A549 (cell line): ENCODE measurements at regions not wholly inside any gene's neighbourhood (a gene's known extent, or its start where the extent isn't known, plus 50 kb on each side); places are given as distances from the start of the nearest gene placed in this dataset.

Source experiments
- ATAC-seq, 2 experiments: fragments of 200-7000 bp in 1 of 2; fragments of >200 bp in 1 of 2; cut with Nextera tagmentation in 1 of 2; cut with Tn5 transposase in 1 of 2; 3 replicates each; pipeline versions ENCODE4 v1.8.0 to v1.9.1; 2018 to 2020; ENCODE audit warnings: mild to moderate bottlenecking in 1 of 2, moderate library complexity in 1 of 2
- CTCF ChIA-PET: fragments of 300-600 bp; sonication (Branson Sonifier 250); formaldehyde crosslinking; extraction: SDS; loops from one replicate; lab custom pipeline; 2021; ENCODE audit warnings: antibody characterized with exemption, inconsistent platforms; lab: Yijun Ruan, JAX
- POLR2A ChIA-PET: fragments of 350-600 bp; formaldehyde crosslinking; extraction: SDS; loops from one replicate; lab custom pipeline; 2021; ENCODE audit warnings: antibody characterized with exemption, inconsistent platforms; lab: Yijun Ruan, JAX
- DNase-seq, 2 experiments: peaks; one replicate each; pipeline versions ENCODE4 v3.0.0 to v3.0.0-alpha.2; 2011 to 2016; ENCODE audit warnings: low read depth in 1 of 2, low spot score in 1 of 2
- FAIRE-seq: peaks from 2 replicates; lab custom pipeline; 2011; peaks lifted over from hg19 to GRCh38; lab: Jason Lieb, UNC
- H3K27ac ChIP-seq, 2 experiments: fragments of >200 bp; sonication (Bioruptor Twin); formaldehyde crosslinking; 3 replicates each; pipeline ENCODE4 v1.5.1; 2016 to 2017
- H3K4me1 ChIP-seq: fragments of >200 bp; sonication (Bioruptor Twin); formaldehyde crosslinking; 3 replicates; pipeline ENCODE4 v1.6.1; 2016
- H3K4me2 ChIP-seq: fragments of >200 bp; sonication (Bioruptor Twin); formaldehyde crosslinking; 3 replicates; pipeline ENCODE4 v1.6.1; 2016
- H3K4me3 ChIP-seq: fragments of >200 bp; sonication (Bioruptor Twin); formaldehyde crosslinking; 3 replicates; pipeline ENCODE4 v1.5.1; 2016
- H3K9me3 ChIP-seq: fragments of >200 bp; sonication (Bioruptor Twin); formaldehyde crosslinking; 3 replicates; pipeline ENCODE4 v1.6.1; 2016
- CBX2 ChIP-seq: fragments of 200-600 bp; sonication (generic); IDR thresholded peaks from 2 replicates; pipeline ENCODE4 v1.6.1; 2016; ENCODE audit warnings: low read depth, mild to moderate bottlenecking, borderline replicate concordance
- CHD2 ChIP-seq: fragments of 150-350 bp; IDR thresholded peaks from 2 replicates; pipeline ENCODE4 v1.6.1; 2014; ENCODE audit warnings: low read length; ENCODE audit not compliant: partially characterized antibody
- EP300 ChIP-seq, 2 experiments: fragments of >200 bp; sonication (Bioruptor Twin); formaldehyde crosslinking; IDR thresholded peaks; 2 replicates in 1 of 2; 3 replicates in 1 of 2; pipeline ENCODE4 v1.6.1; 2016 to 2017
- ESRRA ChIP-seq: fragments of 150-350 bp; IDR thresholded peaks from 2 replicates; pipeline ENCODE4 v1.6.1; 2014; ENCODE audit warnings: mild to moderate bottlenecking, low read length, borderline replicate concordance
- FOXS1 ChIP-seq: fragments of 250-450 bp; sonication (Bioruptor Pico); IDR thresholded peaks from 2 replicates; pipeline ENCODE4 v1.5.0; 2020; ENCODE audit warnings: mild to moderate bottlenecking, moderate library complexity
- HDAC2 ChIP-seq: fragments of 200-600 bp; sonication (generic); IDR thresholded peaks from 2 replicates; pipeline ENCODE4 v1.6.1; 2016
- HES2 ChIP-seq: fragments of >200 bp; sonication (Bioruptor Twin); formaldehyde crosslinking; IDR thresholded peaks from 2 replicates; pipeline ENCODE4 v1.6.1; 2016
- HOXB13 ChIP-seq: fragments of 250-450 bp; sonication (Bioruptor Pico); IDR thresholded peaks from 2 replicates; pipeline ENCODE4 v1.5.0; 2020; ENCODE audit warnings: low read depth, mild to moderate bottlenecking, moderate library complexity
- JUNB ChIP-seq: fragments of >200 bp; sonication (Bioruptor Twin); formaldehyde crosslinking; IDR thresholded peaks from 2 replicates; pipeline ENCODE4 v1.6.1; 2016
- KDM1A ChIP-seq: fragments of 200-600 bp; sonication (generic); IDR thresholded peaks from 2 replicates; pipeline ENCODE4 v1.6.1; 2016; ENCODE audit warnings: low read depth, mild to moderate bottlenecking
- MAZ ChIP-seq: fragments of 150-350 bp; IDR thresholded peaks from 2 replicates; pipeline ENCODE4 v1.6.1; 2014; ENCODE audit warnings: antibody characterized with exemption, low read depth, low read length, borderline replicate concordance
- MYC ChIP-seq: IDR thresholded peaks from 2 replicates; pipeline ENCODE4 v1.6.1; 2012; ENCODE audit warnings: mild to moderate bottlenecking, inconsistent platforms, low read length, improper control_type of control experiment, borderline replicate concordance
- POLR2A ChIP-seq: IDR thresholded peaks from 2 replicates; pipeline ENCODE4 v1.6.1; 2012; ENCODE audit warnings: mild to moderate bottlenecking, low read length
- RAD21 ChIP-seq, 2 experiments: fragments of >200 bp in 1 of 2; sonication (Bioruptor Twin) in 1 of 2; formaldehyde crosslinking in 1 of 2; IDR thresholded peaks in 1 of 2; conservative IDR thresholded peaks in 1 of 2; 2 replicates in 1 of 2; 3 replicates in 1 of 2; pipeline ENCODE4 v1.6.1; 2012 to 2018; ENCODE audit warnings: inconsistent platforms in 1 of 2
- REST ChIP-seq: fragments of 200-600 bp; sonication (generic); IDR thresholded peaks from 2 replicates; pipeline ENCODE4 v1.6.1; 2016; ENCODE audit warnings: antibody characterized with exemption, mild to moderate bottlenecking, moderate library complexity
- SMC3 ChIP-seq: fragments of >200 bp; sonication (Bioruptor Twin); formaldehyde crosslinking; IDR thresholded peaks from 3 replicates; pipeline ENCODE4 v1.6.1; 2018; ENCODE audit warnings: inconsistent platforms
- USF2 ChIP-seq: fragments of 450-650 bp; IDR thresholded peaks from 2 replicates; pipeline ENCODE4 v1.6.1; 2014; ENCODE audit warnings: antibody characterized with exemption
- ZSCAN20 ChIP-seq: fragments of 250-450 bp; sonication (Bioruptor Pico); IDR thresholded peaks from 2 replicates; pipeline ENCODE4 v1.8.0; 2022; ENCODE audit warnings: mild to moderate bottlenecking, moderate library complexity
- WGBS: methylation state at CpG from one replicate; pipeline ENCODE4 v1.1.6; 2017; ENCODE audit errors: missing lambda C conversion rate; 5-methylcytosine and 5-hydroxymethylcytosine counted together

GRCh38 chr7:93048136-93048930 lies 69.4 kb downstream of the SAMD9 start:
- no peak for TF ChIP-seq SMC3
- no peak for TF ChIP-seq HDAC2
- TF ChIP-seq HES2, result no peak
- no peak for TF ChIP-seq HOXB13
- no peak for TF ChIP-seq CBX2
- TF ChIP-seq RAD21 (conservative IDR thresholded peaks at IDR 0.05 in 1 of 2, IDR thresholded peaks at IDR 0.05 in 1 of 2), result no peak
- no peak for TF ChIP-seq REST
- no peak for TF ChIP-seq FOXS1
- no peak for TF ChIP-seq KDM1A
- no peak for TF ChIP-seq EP300 (IDR thresholded peaks at IDR 0.05)
- TF ChIP-seq POLR2A, result no peak
- no peak for TF ChIP-seq MYC
- TF ChIP-seq, all 56 proteins: peak for 0
- Histone ChIP-seq H3K4me3 (no peak overlapping the region), H3K27ac (no peak overlapping the region), H3K9me3 (no peaks in the 10 kb centered on the region), H3K4me2 (no peak overlapping the region), H3K4me1 (no peaks in the 10 kb centered on the region)
- 21% methylated on average over 3 of the region's 3 CpGs for WGBS
- no peak for ATAC-seq
- no peak for DNase-seq
- ChIA-PET POLR2A (no interaction called here), CTCF (interaction anchor here (0.7 to 1.0 kb wide), 3 partner anchors 8 to 184 kb away, joined by 3 read pairs; partner anchors contain the start of gene VPS50)
- no peak for FAIRE-seq

- Histone ChIP-seq H3K9me3 (no peaks in the 10 kb centered on the region), H3K4me2 (no peak overlapping the region), H3K4me3 (no peak overlapping the region), H3K27ac (no peak overlapping the region), H3K4me1 (no peaks in the 10 kb centered on the region)
- no peak for FAIRE-seq
- no peak for ATAC-seq
- 62% methylated on average over 1 of the region's 1 CpG for WGBS
- no peak for DNase-seq
- POLR2A ChIA-PET, result no interaction called here
- no peak for TF ChIP-seq EP300 (IDR thresholded peaks at IDR 0.05)
- TF ChIP-seq ZSCAN20 (CRISPR knock-in tag), result no peak
- no peak for TF ChIP-seq HDAC2
- no peak for TF ChIP-seq JUNB
- no peak for TF ChIP-seq CHD2
- TF ChIP-seq HES2, result no peak
- TF ChIP-seq USF2, result no peak
- TF ChIP-seq ESRRA, result no peak
- TF ChIP-seq MAZ, result no peak
- CTCF ChIA-PET, result interaction anchor here (1.0 kb wide), 2 partner anchors 8 to 14 kb away, joined by 3 read pairs; no protein-coding TSS in a partner anchor
Measured at GRCh38 chr7:93047514-93048099, 70.2 kb downstream of the SAMD9 start.
